ENCODE measurements at regions not wholly inside any gene's neighbourhood (a gene's known extent, or its start where the extent isn't known, plus 50 kb on each side); places are given as distances from the start of the nearest gene placed in this dataset.
"Not testable (repeated sequence)": the region's sequence is repeated elsewhere in the genome, so short reads cannot be mapped to it uniquely, and the experiment has no call there.

DNA sequence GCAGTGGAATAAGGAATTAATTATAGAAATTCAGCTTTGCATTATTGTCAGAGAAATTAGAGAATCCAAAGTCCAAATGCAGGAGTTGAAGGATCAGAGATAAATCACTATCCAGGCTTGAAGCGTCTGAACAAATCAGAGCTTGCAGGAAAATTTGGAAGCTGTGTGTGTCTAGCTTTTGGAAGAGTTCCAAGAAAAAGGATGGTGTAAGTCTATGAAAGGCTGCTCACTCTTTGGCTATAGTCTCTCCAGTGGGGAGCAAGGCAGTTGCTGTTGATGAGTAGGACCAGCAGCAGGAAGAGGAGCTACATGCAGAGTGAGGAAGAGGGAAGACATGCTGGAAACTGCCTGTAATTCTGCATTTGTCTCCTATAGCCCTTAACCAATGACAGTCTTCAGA lies 464.3 kb upstream of the GRM7 start:
- no peak for ATAC-seq
- TF ChIP-seq, protein P1, sequence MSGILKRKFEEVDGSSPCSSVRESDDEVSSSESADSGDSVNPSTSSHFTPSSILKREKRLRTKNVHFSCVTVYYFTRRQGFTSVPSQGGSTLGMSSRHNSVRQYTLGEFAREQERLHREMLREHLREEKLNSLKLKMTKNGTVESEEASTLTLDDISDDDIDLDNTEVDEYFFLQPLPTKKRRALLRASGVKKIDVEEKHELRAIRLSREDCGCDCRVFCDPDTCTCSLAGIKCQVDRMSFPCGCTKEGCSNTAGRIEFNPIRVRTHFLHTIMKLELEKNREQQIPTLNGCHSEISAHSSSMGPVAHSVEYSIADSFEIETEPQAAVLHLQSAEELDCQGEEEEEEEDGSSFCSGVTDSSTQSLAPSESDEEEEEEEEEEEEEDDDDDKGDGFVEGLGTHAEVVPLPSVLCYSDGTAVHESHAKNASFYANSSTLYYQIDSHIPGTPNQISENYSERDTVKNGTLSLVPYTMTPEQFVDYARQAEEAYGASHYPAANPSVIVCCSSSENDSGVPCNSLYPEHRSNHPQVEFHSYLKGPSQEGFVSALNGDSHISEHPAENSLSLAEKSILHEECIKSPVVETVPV (CRISPR knock-in tag; IDR thresholded peaks at IDR 0.05) = no peak
- TF ChIP-seq, protein P2, sequence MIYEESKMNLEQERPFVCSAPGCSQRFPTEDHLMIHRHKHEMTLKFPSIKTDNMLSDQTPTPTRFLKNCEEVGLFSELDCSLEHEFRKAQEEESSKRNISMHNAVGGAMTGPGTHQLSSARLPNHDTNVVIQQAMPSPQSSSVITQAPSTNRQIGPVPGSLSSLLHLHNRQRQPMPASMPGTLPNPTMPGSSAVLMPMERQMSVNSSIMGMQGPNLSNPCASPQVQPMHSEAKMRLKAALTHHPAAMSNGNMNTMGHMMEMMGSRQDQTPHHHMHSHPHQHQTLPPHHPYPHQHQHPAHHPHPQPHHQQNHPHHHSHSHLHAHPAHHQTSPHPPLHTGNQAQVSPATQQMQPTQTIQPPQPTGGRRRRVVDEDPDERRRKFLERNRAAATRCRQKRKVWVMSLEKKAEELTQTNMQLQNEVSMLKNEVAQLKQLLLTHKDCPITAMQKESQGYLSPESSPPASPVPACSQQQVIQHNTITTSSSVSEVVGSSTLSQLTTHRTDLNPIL (CRISPR knock-in tag; IDR thresholded peaks at IDR 0.05; ENCODE audit: low read depth) = no peak
- TF ChIP-seq, protein P3, sequence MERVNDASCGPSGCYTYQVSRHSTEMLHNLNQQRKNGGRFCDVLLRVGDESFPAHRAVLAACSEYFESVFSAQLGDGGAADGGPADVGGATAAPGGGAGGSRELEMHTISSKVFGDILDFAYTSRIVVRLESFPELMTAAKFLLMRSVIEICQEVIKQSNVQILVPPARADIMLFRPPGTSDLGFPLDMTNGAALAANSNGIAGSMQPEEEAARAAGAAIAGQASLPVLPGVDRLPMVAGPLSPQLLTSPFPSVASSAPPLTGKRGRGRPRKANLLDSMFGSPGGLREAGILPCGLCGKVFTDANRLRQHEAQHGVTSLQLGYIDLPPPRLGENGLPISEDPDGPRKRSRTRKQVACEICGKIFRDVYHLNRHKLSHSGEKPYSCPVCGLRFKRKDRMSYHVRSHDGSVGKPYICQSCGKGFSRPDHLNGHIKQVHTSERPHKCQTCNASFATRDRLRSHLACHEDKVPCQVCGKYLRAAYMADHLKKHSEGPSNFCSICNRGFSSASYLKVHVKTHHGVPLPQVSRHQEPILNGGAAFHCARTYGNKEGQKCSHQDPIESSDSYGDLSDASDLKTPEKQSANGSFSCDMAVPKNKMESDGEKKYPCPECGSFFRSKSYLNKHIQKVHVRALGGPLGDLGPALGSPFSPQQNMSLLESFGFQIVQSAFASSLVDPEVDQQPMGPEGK (CRISPR knock-in tag; IDR thresholded peaks at IDR 0.05; ENCODE audit: borderline replicate concordance) = no peak
- TF ChIP-seq ZC3H10 (CRISPR knock-in tag; IDR thresholded peaks at IDR 0.05) = no peak
- no peak for TF ChIP-seq OSR1 (CRISPR knock-in tag; IDR thresholded peaks at IDR 0.05)
- TF ChIP-seq CSDC2 (CRISPR knock-in tag; IDR thresholded peaks at IDR 0.05) = no peak
- no peak for TF ChIP-seq GLIS3 (CRISPR knock-in tag; IDR thresholded peaks at IDR 0.05)
- no peak for TF ChIP-seq ZNF565 (CRISPR knock-in tag; conservative IDR thresholded peaks at IDR 0.05; ENCODE audit: low read depth)
- no peak for TF ChIP-seq SNAI2 (CRISPR knock-in tag; IDR thresholded peaks at IDR 0.05)
- no peak for TF ChIP-seq ISL1 (CRISPR knock-in tag; IDR thresholded peaks at IDR 0.05)
- TF ChIP-seq BACH2 (CRISPR knock-in tag; IDR thresholded peaks at IDR 0.05; ENCODE audit: borderline replicate concordance) = no peak
- TF ChIP-seq ZNF8 (CRISPR knock-in tag; IDR thresholded peaks at IDR 0.05) = no peak
- TF ChIP-seq, protein P4, sequence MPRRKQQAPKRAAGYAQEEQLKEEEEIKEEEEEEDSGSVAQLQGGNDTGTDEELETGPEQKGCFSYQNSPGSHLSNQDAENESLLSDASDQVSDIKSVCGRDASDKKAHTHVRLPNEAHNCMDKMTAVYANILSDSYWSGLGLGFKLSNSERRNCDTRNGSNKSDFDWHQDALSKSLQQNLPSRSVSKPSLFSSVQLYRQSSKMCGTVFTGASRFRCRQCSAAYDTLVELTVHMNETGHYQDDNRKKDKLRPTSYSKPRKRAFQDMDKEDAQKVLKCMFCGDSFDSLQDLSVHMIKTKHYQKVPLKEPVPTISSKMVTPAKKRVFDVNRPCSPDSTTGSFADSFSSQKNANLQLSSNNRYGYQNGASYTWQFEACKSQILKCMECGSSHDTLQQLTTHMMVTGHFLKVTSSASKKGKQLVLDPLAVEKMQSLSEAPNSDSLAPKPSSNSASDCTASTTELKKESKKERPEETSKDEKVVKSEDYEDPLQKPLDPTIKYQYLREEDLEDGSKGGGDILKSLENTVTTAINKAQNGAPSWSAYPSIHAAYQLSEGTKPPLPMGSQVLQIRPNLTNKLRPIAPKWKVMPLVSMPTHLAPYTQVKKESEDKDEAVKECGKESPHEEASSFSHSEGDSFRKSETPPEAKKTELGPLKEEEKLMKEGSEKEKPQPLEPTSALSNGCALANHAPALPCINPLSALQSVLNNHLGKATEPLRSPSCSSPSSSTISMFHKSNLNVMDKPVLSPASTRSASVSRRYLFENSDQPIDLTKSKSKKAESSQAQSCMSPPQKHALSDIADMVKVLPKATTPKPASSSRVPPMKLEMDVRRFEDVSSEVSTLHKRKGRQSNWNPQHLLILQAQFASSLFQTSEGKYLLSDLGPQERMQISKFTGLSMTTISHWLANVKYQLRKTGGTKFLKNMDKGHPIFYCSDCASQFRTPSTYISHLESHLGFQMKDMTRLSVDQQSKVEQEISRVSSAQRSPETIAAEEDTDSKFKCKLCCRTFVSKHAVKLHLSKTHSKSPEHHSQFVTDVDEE (CRISPR knock-in tag; IDR thresholded peaks at IDR 0.05) = no peak
- TF ChIP-seq RARB (CRISPR knock-in tag; IDR thresholded peaks at IDR 0.05) = no peak
- no peak for TF ChIP-seq TOX (CRISPR knock-in tag; IDR thresholded peaks at IDR 0.05; ENCODE audit: borderline replicate concordance)
- TF ChIP-seq, protein P5, sequence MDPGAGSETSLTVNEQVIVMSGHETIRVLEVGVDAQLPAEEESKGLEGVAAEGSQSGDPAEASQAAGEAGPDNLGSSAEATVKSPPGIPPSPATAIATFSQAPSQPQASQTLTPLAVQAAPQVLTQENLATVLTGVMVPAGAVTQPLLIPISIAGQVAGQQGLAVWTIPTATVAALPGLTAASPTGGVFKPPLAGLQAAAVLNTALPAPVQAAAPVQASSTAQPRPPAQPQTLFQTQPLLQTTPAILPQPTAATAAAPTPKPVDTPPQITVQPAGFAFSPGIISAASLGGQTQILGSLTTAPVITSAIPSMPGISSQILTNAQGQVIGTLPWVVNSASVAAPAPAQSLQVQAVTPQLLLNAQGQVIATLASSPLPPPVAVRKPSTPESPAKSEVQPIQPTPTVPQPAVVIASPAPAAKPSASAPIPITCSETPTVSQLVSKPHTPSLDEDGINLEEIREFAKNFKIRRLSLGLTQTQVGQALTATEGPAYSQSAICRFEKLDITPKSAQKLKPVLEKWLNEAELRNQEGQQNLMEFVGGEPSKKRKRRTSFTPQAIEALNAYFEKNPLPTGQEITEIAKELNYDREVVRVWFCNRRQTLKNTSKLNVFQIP (CRISPR knock-in tag; IDR thresholded peaks at IDR 0.05; ENCODE audit: borderline replicate concordance, low read depth) = no peak
- no peak for TF ChIP-seq ARNTL (CRISPR knock-in tag; IDR thresholded peaks at IDR 0.05; ENCODE audit: borderline replicate concordance, low read depth)
- no peak for TF ChIP-seq ZFP30 (CRISPR knock-in tag; IDR thresholded peaks at IDR 0.05)

DNA sequence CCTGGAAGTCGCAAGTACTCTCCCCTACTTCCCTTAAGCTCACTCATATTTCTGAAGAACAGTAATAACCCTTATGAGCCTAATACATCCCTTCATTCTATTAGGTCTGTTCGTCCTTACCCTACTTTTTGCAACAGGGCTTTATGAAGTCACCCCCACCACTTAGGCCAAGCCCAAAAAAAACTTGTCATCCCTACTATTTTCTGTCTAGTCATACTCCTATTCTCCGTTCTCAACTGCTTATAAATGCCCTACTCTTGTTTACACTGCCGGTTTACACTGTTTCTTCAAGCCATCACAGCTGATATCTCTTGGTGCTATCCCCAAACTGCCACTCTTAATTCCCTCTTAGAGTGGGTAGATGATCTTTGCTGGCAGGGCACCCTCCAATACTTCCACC lies 458.2 kb upstream of the GRM7 start:
- ATAC-seq = not testable (repeated sequence)

DNA sequence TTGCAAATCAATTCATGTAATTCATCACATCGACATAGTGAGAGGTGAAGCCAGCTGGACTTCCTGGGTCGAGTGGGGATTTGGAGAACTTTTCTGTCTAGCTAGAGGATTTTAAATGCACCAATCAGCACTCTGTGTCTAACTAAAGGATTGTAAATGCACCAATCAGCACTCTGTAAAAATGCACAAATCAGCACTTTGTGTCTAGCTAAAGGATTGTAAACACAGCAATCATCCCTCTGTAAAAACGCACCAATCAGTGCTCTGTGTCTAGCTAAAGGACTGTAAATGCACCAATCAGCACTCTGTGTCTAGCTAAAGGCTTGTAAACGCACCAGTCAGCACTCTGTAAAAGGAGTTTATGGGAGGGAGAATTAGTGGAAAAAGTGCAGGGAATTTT lies 454.0 kb upstream of the GRM7 start:
- not testable (repeated sequence) for ATAC-seq

DNA sequence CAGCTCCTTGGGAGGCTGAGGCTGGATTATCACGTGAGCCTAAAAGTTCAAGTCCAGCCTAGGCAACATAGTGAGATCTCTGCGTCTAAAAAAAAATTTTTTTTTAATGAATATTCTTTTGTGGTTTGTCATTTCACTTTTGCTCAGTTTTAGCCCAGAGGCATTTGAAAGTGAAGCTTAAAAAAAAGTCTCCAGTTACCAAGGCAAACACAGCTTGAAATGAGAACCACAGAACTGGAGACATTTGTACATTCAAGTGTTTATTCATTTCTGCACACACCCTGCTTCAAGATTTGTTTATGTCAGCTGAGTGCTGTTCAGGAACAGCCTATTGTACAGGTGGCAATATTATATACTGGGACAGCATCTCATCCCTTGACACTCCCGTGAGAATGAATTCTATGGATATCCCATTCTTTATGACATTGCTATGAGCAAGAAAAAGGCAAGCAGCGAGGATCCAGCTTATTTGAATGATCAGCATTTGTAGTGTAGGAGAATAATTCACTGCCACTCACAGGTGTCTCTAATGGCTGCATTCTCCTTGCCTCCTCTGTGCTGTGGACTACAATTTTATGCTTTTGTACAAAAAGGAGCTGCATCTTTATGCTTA lies 444.8 kb upstream of the GRM7 start:
- TF ChIP-seq ZNF8 (CRISPR knock-in tag; IDR thresholded peaks at IDR 0.05) (no peak), OSR1 (CRISPR knock-in tag; IDR thresholded peaks at IDR 0.05) (no peak), ZNF565 (CRISPR knock-in tag; conservative IDR thresholded peaks at IDR 0.05; ENCODE audit: low read depth) (no peak), ZNF70 (CRISPR knock-in tag; IDR thresholded peaks at IDR 0.05) (no peak), SNAI2 (CRISPR knock-in tag; IDR thresholded peaks at IDR 0.05) (no peak), CSDC2 (CRISPR knock-in tag; IDR thresholded peaks at IDR 0.05) (no peak)
- TF ChIP-seq, protein P4 (CRISPR knock-in tag; IDR thresholded peaks at IDR 0.05) = no peak
- TF ChIP-seq, protein P1 (CRISPR knock-in tag; IDR thresholded peaks at IDR 0.05) = no peak
- TF ChIP-seq, protein P3 (CRISPR knock-in tag; IDR thresholded peaks at IDR 0.05; ENCODE audit: borderline replicate concordance) = no peak
- no peak for ATAC-seq
